ENCODE measurements at regions not wholly inside any gene's neighbourhood (a gene's known extent, or its start where the extent isn't known, plus 50 kb on each side); places are given as distances from the start of the nearest gene placed in this dataset.
"Not testable (repeated sequence)": the region's sequence is repeated elsewhere in the genome, so short reads cannot be mapped to it uniquely, and the experiment has no call there.

DNA sequence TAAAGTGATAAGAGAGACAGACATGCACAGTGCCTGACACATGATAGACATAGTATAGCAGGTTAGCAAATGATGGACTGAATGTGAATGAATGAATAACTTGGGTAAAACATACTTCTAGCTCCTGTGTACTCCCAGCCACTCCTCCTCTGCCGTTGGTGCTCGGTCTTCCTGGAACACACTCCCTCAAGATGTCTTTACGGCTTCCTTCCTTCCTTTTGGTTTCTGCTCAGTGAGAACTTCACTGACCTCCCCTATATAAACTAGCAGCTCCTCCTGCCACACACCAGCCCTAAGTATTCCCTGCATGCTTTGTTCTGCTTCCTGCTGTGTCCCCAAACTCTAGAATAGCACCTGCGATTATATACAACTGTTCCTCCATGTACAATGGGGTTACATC lies 50.2 kb downstream of the RAD54L2 start:
- Mint-ChIP-seq H3K27ac (peak overlapping the region; percentile 15 to 76), H3K4me1 (ENCODE audit: low read depth in 2 of 2) (peaks cover 8 to 16% of the 10 kb centered on the region in 2 donors)
- no peak for DNase-seq

DNA sequence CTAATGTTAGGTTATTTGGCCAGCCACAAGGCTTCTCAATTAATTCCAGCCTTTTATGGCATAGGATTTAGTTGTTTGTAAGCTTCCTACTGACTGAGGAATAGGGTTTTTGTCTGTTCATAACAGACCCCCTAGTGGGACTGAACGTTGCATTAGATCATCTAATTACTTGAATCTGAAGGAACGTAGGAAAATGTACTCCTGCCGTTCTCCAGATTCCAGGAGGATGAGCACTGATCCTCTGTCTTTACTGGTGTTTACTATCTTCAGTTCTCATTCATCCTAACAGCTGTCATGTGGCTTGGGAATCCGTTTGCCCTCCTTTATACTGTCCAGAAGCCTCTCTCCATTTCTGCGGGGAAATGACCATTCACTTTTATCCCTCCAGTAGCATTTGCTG lies 52.7 kb downstream of the RAD54L2 start:
- DNase-seq: no peak
- Mint-ChIP-seq H3K4me3 (no peak overlapping the region), H3K4me1 (ENCODE audit: low read depth in 2 of 2) (peaks cover 13 to 21% of the 10 kb centered on the region in 2 donors), H3K36me3 (ENCODE audit: insufficient read depth) (peaks cover 33% of the 10 kb centered on the region), H3K9me3 (no peaks in the 10 kb centered on the region), H3K27me3 (no peaks in the 10 kb centered on the region), H3K27ac (peak overlapping the region in 1 of 2 donors; percentile 41)
- ATAC-seq (replicated peaks): no peak

More for the DNA sequence above, 50.2 kb downstream of the RAD54L2 start:
- no peaks in the 10 kb centered on the region for H3K27me3 Mint-ChIP-seq
- ATAC-seq (replicated peaks): no peak
- no peaks in the 10 kb centered on the region for H3K9me3 Mint-ChIP-seq
- H3K36me3 Mint-ChIP-seq (ENCODE audit: insufficient read depth): peaks cover 23% of the 10 kb centered on the region
- no peak overlapping the region for H3K4me3 Mint-ChIP-seq

DNA sequence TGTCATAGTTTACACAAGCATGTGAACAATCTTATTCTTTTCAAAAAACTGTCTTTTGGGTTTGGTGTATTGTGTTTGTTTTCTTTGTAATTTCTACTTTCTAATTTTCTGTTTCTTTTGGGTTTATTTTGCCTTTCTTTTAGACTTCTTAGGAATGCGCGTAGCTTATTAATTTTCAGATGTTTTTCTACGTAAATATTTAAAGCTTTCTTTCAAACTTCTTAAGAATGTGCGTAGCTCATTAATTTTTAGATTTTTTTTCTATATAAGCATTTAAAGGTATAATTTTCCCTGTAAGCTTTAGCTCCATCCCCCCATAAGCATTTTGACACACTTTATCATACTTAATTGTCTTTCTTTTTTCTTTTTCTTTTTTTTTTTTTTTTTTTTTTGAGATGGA lies 55.2 kb downstream of the RAD54L2 start:
- Mint-ChIP-seq H3K27me3 (no peaks in the 10 kb centered on the region), H3K36me3 (ENCODE audit: insufficient read depth) (peaks cover 34% of the 10 kb centered on the region)

DNA sequence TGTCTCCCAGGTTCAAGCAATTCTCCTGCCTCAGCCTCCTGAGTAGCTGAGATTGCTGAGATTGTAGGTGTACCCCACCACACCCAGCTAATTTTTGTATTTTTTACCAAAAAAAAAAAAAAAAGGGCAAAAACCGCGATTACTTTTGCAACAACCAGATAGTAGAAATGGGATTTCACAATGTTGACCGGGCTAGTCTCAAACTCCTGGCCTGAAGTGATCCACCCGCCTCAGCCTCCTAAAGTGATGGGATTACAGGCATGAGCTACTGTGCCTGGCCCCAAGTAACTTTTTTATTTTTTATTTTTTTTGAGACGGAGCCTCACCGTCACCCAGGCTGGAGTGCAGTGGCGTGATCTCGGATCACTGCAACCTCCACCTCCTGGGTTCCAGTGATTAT lies 61.1 kb downstream of the RAD54L2 start:
- ATAC-seq (replicated peaks); H3K9me3 Mint-ChIP-seq; H3K27me3 Mint-ChIP-seq; DNase-seq; H3K4me3 Mint-ChIP-seq; H3K27ac Mint-ChIP-seq: not testable (repeated sequence)
- H3K4me1 Mint-ChIP-seq (ENCODE audit: low read depth in 2 of 2): peaks cover 9 to 26% of the 10 kb centered on the region in 2 donors
- H3K36me3 Mint-ChIP-seq (ENCODE audit: insufficient read depth): peaks cover 12% of the 10 kb centered on the region

More for the DNA sequence above, 55.2 kb downstream of the RAD54L2 start:
- peaks cover 11 to 20% of the 10 kb centered on the region in 2 donors for H3K4me1 Mint-ChIP-seq (ENCODE audit: low read depth in 2 of 2)
- no peak overlapping the region for H3K27ac Mint-ChIP-seq
- H3K9me3 Mint-ChIP-seq: no peaks in the 10 kb centered on the region
- no peak for ATAC-seq (replicated peaks)
- DNase-seq: no peak
- no peak overlapping the region for H3K4me3 Mint-ChIP-seq

DNA sequence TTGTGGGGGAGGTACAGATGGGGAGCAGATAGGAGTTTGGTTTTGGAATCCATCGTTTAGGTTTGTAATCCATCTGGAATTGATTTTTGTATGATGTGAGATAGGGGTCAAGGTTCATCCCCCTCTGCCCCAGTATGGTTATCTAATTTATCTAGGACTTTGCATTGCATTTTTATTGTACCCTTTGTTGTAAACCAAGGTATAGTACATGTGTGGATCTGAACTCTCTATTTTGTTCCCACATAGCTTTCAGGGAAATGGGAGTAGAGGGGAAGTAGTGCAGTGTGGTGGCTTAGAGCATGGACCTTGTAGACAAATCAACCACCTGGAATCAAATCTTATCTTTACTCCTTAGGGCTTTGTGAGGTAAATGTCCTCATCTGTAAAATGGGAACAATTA lies 65.7 kb downstream of the RAD54L2 start:
- DNase-seq (no peak), ATAC-seq (replicated peaks) (no peak)
- Mint-ChIP-seq H3K27me3 (no peaks in the 10 kb centered on the region), H3K36me3 (ENCODE audit: insufficient read depth) (peaks cover 3% of the 10 kb centered on the region), H3K9me3 (no peaks in the 10 kb centered on the region), H3K4me1 (ENCODE audit: low read depth in 2 of 2) (peaks cover 11 to 30% of the 10 kb centered on the region in 2 donors), H3K27ac (peak overlapping the region in 1 of 2 donors; percentile 8), H3K4me3 (no peak overlapping the region)

GRCh38 chr3:51605938-51606337 lies 65.1 kb upstream of the TEX264 start:
- no peak for DNase-seq
- Mint-ChIP-seq H3K27me3 (no peaks in the 10 kb centered on the region), H3K4me1 (ENCODE audit: low read depth in 2 of 2) (peaks cover 14 to 36% of the 10 kb centered on the region in 2 donors), H3K9me3 (no peaks in the 10 kb centered on the region), H3K4me3 (no peak overlapping the region), H3K36me3 (ENCODE audit: insufficient read depth) (peaks cover 3% of the 10 kb centered on the region), H3K27ac (peak overlapping the region; percentile 5 to 41)
- ATAC-seq (replicated peaks): no peak

GRCh38 chr3:51606871-51607270 lies 64.2 kb upstream of the TEX264 start:
- not testable (repeated sequence) for H3K9me3 Mint-ChIP-seq; DNase-seq; ATAC-seq (replicated peaks); H3K27ac Mint-ChIP-seq; H3K4me3 Mint-ChIP-seq; H3K36me3 Mint-ChIP-seq (ENCODE audit: insufficient read depth); H3K27me3 Mint-ChIP-seq
- H3K4me1 Mint-ChIP-seq (ENCODE audit: low read depth in 2 of 2): peaks cover 16 to 33% of the 10 kb centered on the region in 2 donors

- H3K4me1 Mint-ChIP-seq (ENCODE audit: low read depth in 2 of 2): peaks cover 14 to 26% of the 10 kb centered on the region in 2 donors
- DNase-seq; H3K27ac Mint-ChIP-seq; H3K4me3 Mint-ChIP-seq; H3K27me3 Mint-ChIP-seq; H3K36me3 Mint-ChIP-seq (ENCODE audit: insufficient read depth); ATAC-seq (replicated peaks); H3K9me3 Mint-ChIP-seq: not testable (repeated sequence)
These were observed 63.3 kb upstream of the TEX264 start for GRCh38 chr3:51607591-51608325.

DNA sequence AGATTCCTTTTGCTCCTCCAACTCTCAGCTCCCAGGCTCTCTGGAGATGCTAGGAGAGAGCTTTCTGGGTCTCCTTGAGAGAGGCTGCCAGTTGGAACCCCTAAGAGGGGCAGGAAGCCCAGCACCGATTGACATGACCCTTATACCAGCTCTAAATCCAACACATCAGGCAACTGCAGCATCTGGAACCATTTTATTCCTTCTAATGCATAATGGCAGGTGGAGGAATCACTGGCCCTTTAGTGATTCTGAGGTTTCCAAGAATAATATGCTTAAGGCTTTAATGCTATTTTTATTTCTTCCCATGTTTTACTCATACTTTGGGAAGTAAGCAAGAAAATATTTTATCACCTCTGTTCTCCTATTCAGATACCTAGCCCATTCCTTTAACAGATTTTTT lies 60.3 kb upstream of the TEX264 start:
- Mint-ChIP-seq H3K36me3 (ENCODE audit: insufficient read depth) (peaks cover 7% of the 10 kb centered on the region), H3K27me3 (no peaks in the 10 kb centered on the region), H3K4me3 (no peak overlapping the region), H3K9me3 (no peaks in the 10 kb centered on the region), H3K27ac (no peak overlapping the region), H3K4me1 (ENCODE audit: low read depth in 2 of 2) (peaks cover 15 to 19% of the 10 kb centered on the region in 2 donors)
- DNase-seq (no peak), ATAC-seq (replicated peaks) (no peak)

- no peak for DNase-seq
- ATAC-seq (replicated peaks): no peak
- H3K27me3 Mint-ChIP-seq: no peaks in the 10 kb centered on the region
- peak overlapping the region in 1 of 2 donors; percentile 48 for H3K27ac Mint-ChIP-seq
- H3K36me3 Mint-ChIP-seq (ENCODE audit: insufficient read depth): peaks cover 2% of the 10 kb centered on the region
- H3K4me3 Mint-ChIP-seq: no peak overlapping the region
- H3K9me3 Mint-ChIP-seq: no peaks in the 10 kb centered on the region
- peaks cover 15 to 40% of the 10 kb centered on the region in 2 donors for H3K4me1 Mint-ChIP-seq (ENCODE audit: low read depth in 2 of 2)
These were observed 53.5 kb upstream of the TEX264 start for GRCh38 chr3:51617597-51617996.

DNA sequence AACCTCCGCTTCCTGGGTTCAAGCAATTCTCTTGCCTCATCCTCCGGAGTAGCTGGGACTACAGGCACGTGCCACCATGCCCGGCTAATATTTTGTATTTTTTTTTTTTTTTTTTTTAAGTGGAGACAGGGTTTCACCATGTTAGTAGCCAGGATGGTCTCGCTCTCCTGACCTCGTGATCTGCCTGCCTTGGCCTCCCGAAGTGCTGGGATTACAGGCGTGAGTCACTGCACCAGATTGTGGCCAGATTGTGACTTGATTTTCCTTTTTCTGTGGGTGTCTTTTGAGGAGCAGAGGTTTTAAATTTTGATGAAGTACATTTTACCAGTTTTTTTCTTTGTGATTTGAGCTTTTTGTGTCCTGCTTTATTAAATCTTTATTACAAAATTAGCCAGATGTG lies 53.0 kb upstream of the TEX264 start:
- not testable (repeated sequence) for H3K27ac Mint-ChIP-seq; H3K9me3 Mint-ChIP-seq; DNase-seq; ATAC-seq (replicated peaks); H3K4me3 Mint-ChIP-seq; H3K36me3 Mint-ChIP-seq (ENCODE audit: insufficient read depth); H3K27me3 Mint-ChIP-seq
- peaks cover 15 to 44% of the 10 kb centered on the region in 2 donors for H3K4me1 Mint-ChIP-seq (ENCODE audit: low read depth in 2 of 2)

- peak overlapping the region in 1 of 2 donors; percentile 25 for H3K27ac Mint-ChIP-seq
- no peaks in the 10 kb centered on the region for H3K9me3 Mint-ChIP-seq
- H3K36me3 Mint-ChIP-seq (ENCODE audit: insufficient read depth): peaks cover 2% of the 10 kb centered on the region
- ATAC-seq (replicated peaks) (no peak), DNase-seq (no peak)
- no peaks in the 10 kb centered on the region for H3K27me3 Mint-ChIP-seq
- H3K4me1 Mint-ChIP-seq (ENCODE audit: low read depth in 2 of 2): peaks cover 15 to 44% of the 10 kb centered on the region in 2 donors
- H3K4me3 Mint-ChIP-seq: no peak overlapping the region
These were observed 52.6 kb upstream of the TEX264 start for GRCh38 chr3:51618496-51618895.

- ATAC-seq (replicated peaks) (no peak), DNase-seq (no peak)
- Mint-ChIP-seq H3K27ac (peak overlapping the region; percentile 9 to 19), H3K4me3 (no peak overlapping the region), H3K36me3 (ENCODE audit: insufficient read depth) (peaks cover 2% of the 10 kb centered on the region), H3K9me3 (no peaks in the 10 kb centered on the region), H3K27me3 (no peaks in the 10 kb centered on the region), H3K4me1 (ENCODE audit: low read depth in 2 of 2) (peaks cover 12 to 50% of the 10 kb centered on the region in 2 donors)
These were observed 51.1 kb upstream of the TEX264 start for GRCh38 chr3:51619983-51620382.

GRCh38 chr3:51620543-51620942 lies 50.5 kb upstream of the TEX264 start:
- Mint-ChIP-seq H3K27me3 (no peaks in the 10 kb centered on the region), H3K36me3 (ENCODE audit: insufficient read depth) (peaks cover 2% of the 10 kb centered on the region), H3K27ac (peak overlapping the region in 1 of 2 donors; percentile 29), H3K4me1 (ENCODE audit: low read depth in 2 of 2) (peaks cover 12 to 44% of the 10 kb centered on the region in 2 donors), H3K9me3 (no peaks in the 10 kb centered on the region), H3K4me3 (no peak overlapping the region)
- DNase-seq (no peak), ATAC-seq (replicated peaks) (no peak)
